Peyer's patch (tissue), 4 donors: ENCODE measurements at regions not wholly inside any gene's neighbourhood (a gene's known extent, or its start where the extent isn't known, plus 50 kb on each side); places are given as distances from the start of the nearest gene placed in this dataset.

Experiments used
- DNase-seq, 3 donors: peaks; one replicate each; pipeline ENCODE4 v3.0.0-alpha.2; 2017 to 2019
- H3K27ac ChIP-seq, 4 donors: fragments of 200-600 bp; sonication (generic); one replicate each; pipeline ENCODE4 v1.5.1; 2016 to 2019
- H3K27me3 ChIP-seq, 2 donors: fragments of 200-600 bp; sonication (generic); one replicate each; pipeline ENCODE4 v1.5.1; 2019
- H3K36me3 ChIP-seq, 3 donors: fragments of 200-600 bp; sonication (generic); one replicate each; pipeline ENCODE4 v1.5.1; 2016 to 2019
- H3K4me1 ChIP-seq, 4 donors: fragments of 200-600 bp; sonication (generic); one replicate each; pipeline ENCODE4 v1.5.1; 2016 to 2019
- H3K4me3 ChIP-seq, 4 donors: fragments of 200-600 bp; sonication (generic); 1 replicate in 3 of 4; 2 replicates in 1 of 4; pipeline ENCODE4 v1.5.1; 2016 to 2019; ENCODE audit warnings: mild to moderate bottlenecking in 1 of 4
- H3K9me3 ChIP-seq, 4 donors: fragments of 200-600 bp; sonication (generic); one replicate each; pipeline ENCODE4 v1.5.1; 2016 to 2019; ENCODE audit warnings: mild to moderate bottlenecking in 1 of 4
- CTCF ChIP-seq, 6 experiments: fragments of 450-650 bp in 4 of 6; fragments of 200-600 bp in 2 of 6; sonication (generic) in 1 of 6; IDR thresholded peaks; one replicate each; pipeline ENCODE4 v1.5.1; 2017 to 2019; ENCODE audit warnings: antibody characterized with exemption in 6 of 6, mild to moderate bottlenecking in 3 of 6, moderate library complexity in 1 of 6
- POLR2A ChIP-seq, 2 donors: fragments of 450-650 bp; IDR thresholded peaks; one replicate each; pipeline ENCODE4 v1.5.1; 2017; ENCODE audit warnings: antibody characterized with exemption in 2 of 2, mild to moderate bottlenecking in 2 of 2, moderate library complexity in 2 of 2

DNA sequence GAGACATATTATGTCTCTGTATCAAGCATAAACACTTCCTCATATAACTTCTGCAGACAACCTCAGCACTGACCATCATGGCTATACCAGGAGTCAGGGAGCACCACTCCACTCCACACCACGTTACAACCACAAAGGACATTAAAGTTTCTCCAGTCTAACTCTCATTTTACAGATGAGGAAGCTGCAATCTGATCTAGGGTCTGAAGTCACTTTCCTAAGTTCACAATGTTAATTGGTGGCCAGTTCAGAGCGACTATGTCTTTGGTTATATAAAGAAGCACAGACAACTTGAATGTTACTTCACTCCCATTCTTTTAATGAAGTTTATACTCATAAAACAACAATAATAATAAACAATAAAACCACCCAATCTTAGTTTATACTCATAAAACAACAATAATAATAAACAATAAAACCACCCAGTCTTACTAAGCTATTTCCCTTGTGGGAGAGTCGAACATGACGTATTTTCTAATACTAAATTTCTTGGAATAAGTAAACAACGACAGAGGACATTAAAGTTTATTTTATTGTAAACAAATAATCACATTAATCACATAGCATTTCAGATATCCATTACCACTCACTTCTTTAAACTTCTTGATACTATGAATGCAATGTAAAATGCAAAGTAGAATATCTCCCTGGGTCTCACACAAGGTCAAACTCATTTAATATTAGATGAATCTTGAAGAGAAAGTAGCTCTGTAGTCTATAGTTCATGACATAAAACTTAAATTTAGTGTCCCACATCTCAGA, 72.4 kb upstream of the SSTR1 start:
- H3K27me3 ChIP-seq: no peaks in the 10 kb centered on the region
- no peaks in the 10 kb centered on the region for H3K36me3 ChIP-seq
- DNase-seq: no peak
- H3K27ac ChIP-seq: no peak overlapping the region
- H3K9me3 ChIP-seq: no peaks in the 10 kb centered on the region
- TF ChIP-seq POLR2A (IDR thresholded peaks at IDR 0.05) (no peak), CTCF (IDR thresholded peaks at IDR 0.05) (no peak)
- H3K4me3 ChIP-seq: no peak overlapping the region
- no peaks in the 10 kb centered on the region for H3K4me1 ChIP-seq

DNA sequence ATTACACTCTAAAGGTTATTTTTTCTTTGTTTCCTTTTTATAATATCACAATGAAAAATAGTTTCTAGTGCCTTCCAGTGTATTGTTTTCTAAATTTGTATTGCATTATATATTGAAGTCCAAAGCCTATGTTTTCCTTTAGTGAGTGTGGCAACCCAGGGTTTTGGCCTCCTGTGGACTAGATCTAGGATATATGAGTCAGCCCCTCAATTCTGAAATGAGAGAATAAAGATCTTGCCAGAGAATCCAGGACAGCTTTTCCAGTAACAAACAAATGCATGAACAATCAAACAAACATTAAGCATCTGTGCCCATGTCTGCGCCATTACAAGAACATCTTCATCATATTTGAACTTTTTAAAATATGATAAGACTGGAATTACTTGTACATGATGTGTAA, 70.7 kb upstream of the SSTR1 start:
- H3K9me3 ChIP-seq: no peaks in the 10 kb centered on the region
- H3K4me3 ChIP-seq: no peak overlapping the region
- no peak for TF ChIP-seq POLR2A (IDR thresholded peaks at IDR 0.05)
- H3K27ac ChIP-seq: no peak overlapping the region
- no peak for DNase-seq
- H3K27me3 ChIP-seq: no peaks in the 10 kb centered on the region
- no peaks in the 10 kb centered on the region for H3K4me1 ChIP-seq
- H3K36me3 ChIP-seq: no peaks in the 10 kb centered on the region

DNA sequence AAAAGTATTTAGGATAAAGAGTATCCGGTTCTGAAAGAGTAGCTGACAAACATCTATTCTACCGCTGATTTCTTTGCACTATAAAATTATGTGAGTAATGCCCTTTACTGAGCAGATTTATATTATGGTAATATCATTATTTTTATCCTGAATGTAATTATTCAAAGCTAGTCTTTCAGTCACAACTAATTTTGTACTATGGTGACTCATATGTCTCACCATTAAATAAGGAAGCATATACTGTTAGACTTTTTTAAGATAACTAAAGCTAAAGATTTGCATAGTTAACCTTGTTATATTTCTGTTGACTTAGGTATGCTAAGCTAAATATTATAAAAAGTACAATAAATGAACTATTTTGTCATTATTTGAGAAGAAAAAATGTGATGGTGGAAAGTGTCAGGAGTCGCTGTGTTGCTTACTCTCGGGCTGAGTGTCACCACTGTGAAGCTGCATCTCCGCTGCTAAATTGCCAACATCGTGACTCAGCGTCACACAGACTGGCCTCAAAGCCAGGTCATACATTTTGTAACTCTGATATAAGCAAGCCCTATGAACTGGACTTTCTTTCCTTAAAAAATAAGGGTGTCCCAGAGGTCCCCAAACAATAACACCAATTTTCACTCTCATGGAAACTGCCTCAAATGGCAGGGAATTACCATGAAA, 69.1 kb upstream of the SSTR1 start:
- Histone ChIP-seq H3K27ac (no peak overlapping the region), H3K9me3 (no peaks in the 10 kb centered on the region), H3K36me3 (no peaks in the 10 kb centered on the region), H3K4me1 (no peaks in the 10 kb centered on the region), H3K27me3 (no peaks in the 10 kb centered on the region), H3K4me3 (no peak overlapping the region)
- TF ChIP-seq POLR2A (IDR thresholded peaks at IDR 0.05) (no peak), CTCF (IDR thresholded peaks at IDR 0.05) (no peak)
- no peak for DNase-seq

GRCh38 chr14:38139926-38140325, 67.8 kb upstream of the SSTR1 start:
- no peak for DNase-seq
- Histone ChIP-seq H3K27me3 (no peaks in the 10 kb centered on the region), H3K27ac (no peak overlapping the region), H3K4me3 (no peak overlapping the region), H3K4me1 (no peaks in the 10 kb centered on the region), H3K9me3 (no peaks in the 10 kb centered on the region), H3K36me3 (no peaks in the 10 kb centered on the region)
- TF ChIP-seq CTCF (IDR thresholded peaks at IDR 0.05) (no peak), POLR2A (IDR thresholded peaks at IDR 0.05) (no peak)

DNA sequence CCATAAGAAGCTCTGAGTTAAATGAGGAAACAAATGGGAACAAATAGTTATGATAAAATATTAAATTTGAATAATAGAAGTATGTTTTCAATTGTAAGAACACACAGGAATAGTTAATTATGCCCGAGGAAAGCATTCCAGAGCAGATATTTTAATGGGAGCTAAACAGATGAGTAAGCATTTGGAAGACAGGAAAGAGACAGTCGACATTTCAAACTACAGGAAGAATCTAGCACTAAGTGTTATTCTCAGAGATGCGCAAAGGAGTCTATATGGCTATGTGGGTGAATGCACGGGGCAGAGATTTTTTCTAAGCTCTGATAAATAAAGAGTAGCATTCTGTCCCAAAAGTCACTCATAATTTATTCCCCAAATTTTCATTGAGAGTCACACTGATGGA, 64.5 kb upstream of the SSTR1 start:
- Histone ChIP-seq H3K9me3 (no peaks in the 10 kb centered on the region), H3K4me3 (no peak overlapping the region), H3K27me3 (no peaks in the 10 kb centered on the region), H3K27ac (no peak overlapping the region), H3K4me1 (no peaks in the 10 kb centered on the region), H3K36me3 (no peaks in the 10 kb centered on the region)
- DNase-seq: no peak
- TF ChIP-seq CTCF (IDR thresholded peaks at IDR 0.05) (no peak), POLR2A (IDR thresholded peaks at IDR 0.05) (no peak)

DNA sequence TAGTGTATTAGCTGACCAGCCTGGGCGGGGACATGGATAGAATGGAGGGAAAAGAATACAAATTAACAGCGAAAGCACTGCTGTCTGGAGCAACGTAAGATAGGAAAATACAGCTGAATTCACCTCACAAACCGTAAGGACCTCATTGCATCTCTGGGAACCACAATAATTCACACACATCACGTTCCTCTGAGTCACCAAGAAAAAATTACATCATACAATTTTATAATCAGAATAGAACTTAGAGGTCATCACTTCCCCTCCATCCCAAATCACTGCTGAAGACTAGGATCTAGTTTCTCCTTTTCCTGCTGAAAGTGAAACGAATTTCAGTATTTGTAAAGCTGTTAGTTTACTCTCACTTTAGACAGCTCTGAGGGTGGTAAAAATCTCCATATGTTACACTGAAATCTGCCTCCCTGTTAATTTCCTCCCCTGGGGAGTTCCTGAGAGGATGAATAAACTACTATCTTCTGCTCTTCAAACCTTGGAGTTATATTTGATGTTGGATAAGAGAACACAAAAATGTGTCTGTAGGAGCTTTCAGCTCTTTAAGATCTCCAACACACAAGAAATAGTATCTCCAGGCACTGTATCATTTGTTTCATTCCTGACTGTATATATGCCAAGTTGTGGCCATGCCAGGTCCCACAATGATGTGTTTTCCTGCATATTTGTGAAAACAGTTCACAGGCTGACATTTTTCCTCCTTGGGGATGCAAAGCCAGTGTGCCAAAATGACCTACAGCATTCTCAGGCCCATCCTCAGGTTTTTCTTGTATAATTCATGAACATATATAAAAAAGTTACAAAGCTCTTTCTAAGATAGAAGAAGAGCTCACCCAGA, 63.8 kb upstream of the SSTR1 start:
- no peak overlapping the region for H3K4me3 ChIP-seq
- no peaks in the 10 kb centered on the region for H3K9me3 ChIP-seq
- H3K4me1 ChIP-seq: no peaks in the 10 kb centered on the region
- TF ChIP-seq POLR2A (IDR thresholded peaks at IDR 0.05) (no peak), CTCF (IDR thresholded peaks at IDR 0.05) (no peak)
- H3K27me3 ChIP-seq: no peaks in the 10 kb centered on the region
- no peak overlapping the region for H3K27ac ChIP-seq
- DNase-seq: no peak
- no peaks in the 10 kb centered on the region for H3K36me3 ChIP-seq
